NB4 (cell line): ENCODE measurements at regions not wholly inside any gene's neighbourhood (a gene's known extent, or its start where the extent isn't known, plus 50 kb on each side); places are given as distances from the start of the nearest gene placed in this dataset.

ENCODE experiments used
- CTCF ChIP-seq: IDR thresholded peaks from one replicate; pipeline ENCODE4 v1.5.1; 2012; ENCODE audit warnings: low read depth, low read length
- MAX ChIP-seq: IDR thresholded peaks from 2 replicates; pipeline ENCODE4 v1.6.1; 2011; ENCODE audit warnings: low read depth, low read length
- POLR2A ChIP-seq: IDR thresholded peaks from 2 replicates; pipeline ENCODE4 v1.6.1; 2011; ENCODE audit warnings: mild to moderate bottlenecking; ENCODE audit not compliant: insufficient read length; ENCODE audit errors: extremely low read depth

- no peak for TF ChIP-seq CTCF
- TF ChIP-seq POLR2A, result no peak
- no peak for TF ChIP-seq MAX
These were observed 670.5 kb upstream of the RGMB start for GRCh38 chr5:98102936-98103335.
